ENCODE measurements at regions not wholly inside any gene's neighbourhood (a gene's known extent, or its start where the extent isn't known, plus 50 kb on each side); places are given as distances from the start of the nearest gene placed in this dataset.

DNA sequence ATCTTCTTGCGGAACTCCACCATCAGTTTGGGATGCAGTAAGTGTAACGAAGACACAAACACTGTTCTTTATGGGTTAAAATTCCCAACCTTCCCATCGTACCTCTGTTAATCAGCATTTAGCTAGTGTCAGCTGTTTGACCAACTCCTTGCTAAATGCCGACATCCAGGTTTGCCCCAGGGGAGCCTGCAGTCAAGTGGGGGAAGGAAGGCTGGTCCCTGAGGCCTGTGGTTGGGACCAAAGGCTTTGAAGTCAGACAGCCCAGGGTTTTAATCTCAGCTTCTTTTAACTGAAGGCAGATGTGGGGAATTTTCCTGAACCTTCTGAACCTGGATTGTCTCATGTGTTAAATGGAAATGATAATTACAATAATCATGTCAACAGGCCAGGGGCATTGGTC lies 443.7 kb downstream of the GLRX3 start:
- Mint-ChIP-seq H3K4me3 (no peak overlapping the region), H3K9me3 (no peaks in the 10 kb centered on the region), H3K36me3 (ENCODE audit: low read depth) (no peaks in the 10 kb centered on the region), H3K4me1 (ENCODE audit: low read depth) (no peaks in the 10 kb centered on the region), H3K27ac (no peak overlapping the region), H3K27me3 (peaks cover 4% of the 10 kb centered on the region)
- ChIA-PET POLR2A (no interaction called here), CTCF (interaction anchor here (0.7 kb wide), 1 partner anchor 27 kb away, joined by 3 read pairs; no protein-coding TSS in a partner anchor)
- TF ChIP-seq CTCF (IDR thresholded peaks at IDR 0.05): no peak
- intact Hi-C loops (cut with micrococcal nuclease): no loop called here
- ATAC-seq: no peak
- DNase-seq: no peak

- ChIA-PET CTCF (no interaction called here), POLR2A (no interaction called here)
- TF ChIP-seq CTCF (IDR thresholded peaks at IDR 0.05): no peak
- peaks cover 4% of the 10 kb centered on the region for H3K27me3 Mint-ChIP-seq
- no peaks in the 10 kb centered on the region for H3K4me1 Mint-ChIP-seq (ENCODE audit: low read depth)
- DNase-seq (no peak), ATAC-seq (no peak)
- intact Hi-C loops (cut with micrococcal nuclease): no loop called here
- no peaks in the 10 kb centered on the region for H3K9me3 Mint-ChIP-seq
- H3K4me3 Mint-ChIP-seq: no peak overlapping the region
- H3K36me3 Mint-ChIP-seq (ENCODE audit: low read depth): no peaks in the 10 kb centered on the region
- no peak overlapping the region for H3K27ac Mint-ChIP-seq
Observed at GRCh38 chr10:130580975-130581374, 444.8 kb downstream of the GLRX3 start.

- DNase-seq: no peak
- Mint-ChIP-seq H3K4me1 (ENCODE audit: low read depth) (no peaks in the 10 kb centered on the region), H3K27ac (no peak overlapping the region), H3K36me3 (ENCODE audit: low read depth) (no peaks in the 10 kb centered on the region), H3K9me3 (no peaks in the 10 kb centered on the region), H3K4me3 (no peak overlapping the region), H3K27me3 (no peaks in the 10 kb centered on the region)
- POLR2A ChIA-PET: no interaction called here
- TF ChIP-seq CTCF (IDR thresholded peaks at IDR 0.05): no peak
- intact Hi-C loops (cut with micrococcal nuclease): no loop called here
- no peak for ATAC-seq
- CTCF ChIA-PET: no interaction called here
Observed at GRCh38 chr10:130587718-130588117, 451.5 kb downstream of the GLRX3 start.

DNA sequence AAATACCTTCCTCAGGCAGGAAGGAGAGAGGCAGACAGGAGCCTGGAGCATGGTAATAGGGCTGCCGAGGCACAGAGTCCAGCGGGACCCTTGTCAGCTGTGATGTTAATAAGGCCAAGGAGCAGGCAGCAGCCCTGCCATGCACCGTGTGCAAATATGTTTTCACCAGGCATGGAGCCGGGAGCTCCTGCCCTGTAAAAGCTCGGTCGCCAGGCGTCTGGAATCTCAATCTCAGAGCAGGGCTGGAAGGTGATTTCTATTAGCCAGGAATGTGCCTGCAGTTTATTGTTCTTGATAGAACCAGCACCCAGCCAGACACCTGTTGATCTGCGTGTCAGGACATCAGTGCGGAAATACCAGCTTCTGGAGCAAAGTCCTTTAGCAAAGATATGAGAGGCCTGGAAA lies 469.8 kb downstream of the GLRX3 start:
- POLR2A ChIA-PET: no interaction called here
- intact Hi-C loops (cut with micrococcal nuclease): no loop called here
- no peaks in the 10 kb centered on the region for H3K9me3 Mint-ChIP-seq
- H3K27ac Mint-ChIP-seq: no peak overlapping the region
- CTCF ChIA-PET: no interaction called here
- H3K4me1 Mint-ChIP-seq (ENCODE audit: low read depth): no peaks in the 10 kb centered on the region
- DNase-seq: no peak
- peaks cover 1% of the 10 kb centered on the region for H3K27me3 Mint-ChIP-seq
- no peak for TF ChIP-seq CTCF (IDR thresholded peaks at IDR 0.05)
- H3K36me3 Mint-ChIP-seq (ENCODE audit: low read depth): no peaks in the 10 kb centered on the region
- ATAC-seq: no peak
- H3K4me3 Mint-ChIP-seq: no peak overlapping the region

DNA sequence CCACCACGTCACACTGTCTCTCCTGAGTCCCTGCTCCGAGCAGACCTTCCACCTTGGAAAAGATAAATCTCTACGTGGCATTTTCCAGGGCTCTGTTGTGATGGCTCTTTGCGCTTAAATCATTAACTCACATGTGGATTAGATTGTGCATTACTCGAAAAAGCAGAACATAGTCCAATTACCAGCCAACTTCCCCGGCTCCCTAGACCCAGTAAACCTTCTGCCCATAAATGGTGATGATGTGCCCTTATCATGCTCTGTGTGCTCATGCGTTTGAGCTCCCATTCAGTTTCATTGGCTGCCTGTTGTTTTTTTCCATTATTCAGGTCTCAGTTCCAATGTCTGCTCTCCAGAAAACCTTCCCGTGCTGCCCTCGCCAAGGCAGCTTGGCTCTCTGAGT lies 471.2 kb downstream of the GLRX3 start:
- H3K27ac Mint-ChIP-seq: no peak overlapping the region
- no peaks in the 10 kb centered on the region for H3K9me3 Mint-ChIP-seq
- no peaks in the 10 kb centered on the region for H3K4me1 Mint-ChIP-seq (ENCODE audit: low read depth)
- POLR2A ChIA-PET: no interaction called here
- TF ChIP-seq CTCF (IDR thresholded peaks at IDR 0.05): no peak
- DNase-seq (no peak), ATAC-seq (no peak)
- CTCF ChIA-PET: no interaction called here
- no peaks in the 10 kb centered on the region for H3K27me3 Mint-ChIP-seq
- no peaks in the 10 kb centered on the region for H3K36me3 Mint-ChIP-seq (ENCODE audit: low read depth)
- intact Hi-C loops (cut with micrococcal nuclease): no loop called here
- no peak overlapping the region for H3K4me3 Mint-ChIP-seq

Data from activated CD8-positive, alpha-beta T cell treated with anti-CD3 and anti-CD28 coated beads for 36 hours (primary cell).